ENCODE measurements at regions not wholly inside any gene's neighbourhood (a gene's known extent, or its start where the extent isn't known, plus 50 kb on each side); places are given as distances from the start of the nearest gene placed in this dataset.
"Not testable (repeated sequence)": the region's sequence is repeated elsewhere in the genome, so short reads cannot be mapped to it uniquely, and the experiment has no call there.

GRCh38 chr20:24418731-24419130 lies 50.7 kb upstream of the SYNDIG1 start:
- DNase-seq (ENCODE audit: low spot score), result no peak

GRCh38 chr20:24417485-24417884 lies 51.9 kb upstream of the SYNDIG1 start:
- DNase-seq (ENCODE audit: low spot score), result no peak

DNA sequence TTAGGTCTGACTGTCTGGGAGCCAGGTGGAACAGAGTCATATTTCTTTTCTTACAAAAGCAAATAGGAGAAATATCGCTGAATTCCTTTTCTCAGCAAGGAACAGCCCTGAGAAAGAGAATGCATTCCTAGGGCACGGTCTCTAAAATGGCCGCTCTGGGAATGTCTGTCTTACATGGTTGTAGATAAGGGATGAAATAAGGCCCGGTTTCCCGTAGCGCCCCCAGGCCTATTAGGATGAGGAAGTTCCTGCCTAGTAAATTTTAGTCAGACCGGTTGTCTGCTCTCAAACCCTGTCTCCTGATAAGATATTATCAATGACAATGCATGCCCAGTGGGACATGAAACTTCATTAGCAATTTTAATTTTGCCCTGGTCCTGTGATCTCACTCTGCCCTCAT lies 54.0 kb upstream of the SYNDIG1 start:
- DNase-seq (ENCODE audit: low spot score), result not testable (repeated sequence)

DNA sequence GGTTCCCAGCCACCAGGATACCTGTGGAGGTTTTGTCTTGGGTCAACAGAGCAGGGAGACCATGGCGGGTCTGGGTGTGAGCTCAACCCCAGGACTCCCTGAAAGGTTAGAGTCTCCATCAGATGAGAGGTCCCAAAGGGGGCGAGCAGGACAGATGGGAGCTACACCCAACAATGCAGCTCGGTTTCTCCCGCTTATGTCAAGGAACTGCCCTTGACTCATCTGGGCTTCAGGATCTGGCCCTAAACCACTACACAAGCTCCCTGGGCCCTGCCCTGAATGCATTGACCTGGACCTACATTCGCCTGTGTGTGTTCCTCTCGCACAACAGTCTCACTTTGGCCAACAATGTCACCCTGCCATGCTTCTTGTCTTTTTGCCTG lies 57.6 kb upstream of the SYNDIG1 start:
- no peak for DNase-seq (ENCODE audit: low spot score)

DNA sequence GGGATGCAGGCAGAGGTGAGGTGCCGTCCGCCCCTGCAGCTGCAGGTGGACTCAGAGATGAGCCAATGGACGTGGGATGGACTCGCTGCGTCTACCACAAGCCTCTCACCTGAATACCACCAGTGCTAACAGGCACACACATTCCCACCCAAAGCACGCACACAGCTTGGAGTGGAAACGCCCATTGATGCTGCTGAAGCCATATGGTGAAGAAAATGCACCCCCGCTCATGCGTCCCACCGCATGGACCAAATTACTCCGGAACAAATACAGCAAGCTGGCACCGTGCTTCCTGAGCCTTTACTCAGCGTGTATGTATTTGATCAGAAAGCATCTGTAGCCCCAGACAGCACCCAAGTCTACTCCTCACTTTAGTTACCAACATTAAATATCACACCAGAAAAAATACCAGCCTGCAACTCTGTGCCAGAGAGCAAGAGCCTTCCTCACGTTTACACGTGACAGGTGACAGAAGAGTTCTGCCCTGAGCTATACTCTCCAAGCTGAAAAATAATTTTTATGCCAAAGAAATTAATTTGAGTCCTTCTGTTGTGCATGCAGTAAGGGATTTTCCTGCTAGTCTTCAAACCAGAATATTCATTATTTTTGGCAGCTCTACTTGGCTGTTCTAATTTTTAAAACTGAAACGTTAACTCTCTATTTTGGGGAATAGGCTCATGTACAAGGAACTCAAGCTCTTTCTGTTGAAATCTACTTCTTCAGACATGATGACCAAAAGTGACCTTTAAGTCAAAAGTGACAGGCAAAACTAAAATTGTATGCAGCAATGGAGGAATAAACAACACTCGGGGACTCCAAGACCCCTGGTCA lies 58.2 kb upstream of the SYNDIG1 start:
- DNase-seq (ENCODE audit: low spot score), result no peak

GRCh38 chr20:24407151-24407550 lies 62.3 kb upstream of the SYNDIG1 start:
- no peak for DNase-seq (ENCODE audit: low spot score)

GRCh38 chr20:24406750-24407149 lies 62.7 kb upstream of the SYNDIG1 start:
- DNase-seq (ENCODE audit: low spot score), result no peak

GRCh38 chr20:24406251-24406650 lies 63.2 kb upstream of the SYNDIG1 start:
- DNase-seq (ENCODE audit: low spot score), result no peak

GRCh38 chr20:24405810-24406209 lies 63.6 kb upstream of the SYNDIG1 start:
- no peak for DNase-seq (ENCODE audit: low spot score)

GRCh38 chr20:24403406-24403805 lies 66.0 kb upstream of the SYNDIG1 start:
- no peak for DNase-seq (ENCODE audit: low spot score)

DNA sequence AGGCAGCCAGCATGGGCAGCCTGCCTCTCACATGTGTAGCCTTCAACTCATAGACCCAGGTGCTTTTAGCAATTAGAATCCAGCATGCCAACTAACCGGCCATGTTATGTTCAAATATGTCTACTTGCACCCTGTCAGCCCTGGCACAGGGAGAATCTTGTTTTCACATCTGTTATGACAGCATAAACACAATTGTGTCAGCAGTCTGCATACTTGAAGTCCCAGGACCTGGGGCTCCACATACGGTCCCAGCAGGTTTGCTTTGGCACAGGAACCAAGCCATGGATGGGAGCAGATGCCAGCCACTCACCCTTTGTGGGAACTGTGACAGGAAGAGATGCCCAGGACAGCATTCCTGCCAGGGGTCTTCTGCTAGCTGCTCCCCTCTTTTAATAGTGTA lies 67.2 kb upstream of the SYNDIG1 start:
- no peak for DNase-seq (ENCODE audit: low spot score)

DNA sequence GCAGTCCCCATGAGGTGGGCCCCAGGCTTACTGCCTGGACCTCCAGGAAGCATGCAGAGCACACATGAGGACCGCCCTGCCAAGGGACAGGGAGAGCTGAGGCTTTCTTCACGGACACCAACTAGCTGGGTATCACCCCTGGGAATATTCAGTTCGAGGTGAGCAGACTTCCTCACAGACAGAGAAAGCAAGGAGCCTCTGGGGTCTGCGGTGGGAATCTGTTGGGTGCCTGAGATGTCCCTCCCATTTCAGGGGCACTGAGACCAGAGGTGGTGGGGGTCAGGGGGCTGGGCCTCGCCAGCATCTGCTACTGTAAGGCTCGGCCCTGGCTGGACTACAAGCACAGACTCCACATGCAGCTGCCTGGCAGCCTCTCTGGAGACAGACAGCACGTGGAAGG lies 74.3 kb upstream of the SYNDIG1 start:
- DNase-seq (ENCODE audit: low spot score), result no peak

- DNase-seq (ENCODE audit: low spot score), result no peak
These were observed 75.5 kb upstream of the SYNDIG1 start for GRCh38 chr20:24393903-24394302.

- DNase-seq (ENCODE audit: low spot score), result no peak
These were observed 76.8 kb upstream of the SYNDIG1 start for GRCh38 chr20:24392612-24393011.

DNA sequence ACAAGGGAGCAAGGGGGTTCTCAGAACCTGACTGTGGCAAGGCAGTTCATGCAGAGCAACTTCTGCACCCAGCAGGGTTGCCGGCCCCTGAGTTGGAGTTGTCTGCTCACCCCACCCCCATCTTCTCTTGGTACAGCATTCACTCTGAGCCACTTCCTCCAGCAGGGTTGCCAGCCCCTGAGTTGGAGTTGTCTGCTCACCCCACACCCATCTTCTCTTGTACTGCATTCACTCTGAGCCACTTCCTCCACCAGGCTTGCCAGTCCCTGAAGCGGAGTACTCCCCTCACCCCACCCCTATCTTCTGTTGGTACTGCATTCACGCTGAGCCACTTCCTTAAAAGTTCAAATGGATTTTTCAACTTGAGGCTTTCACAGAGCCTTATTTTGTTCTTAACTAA lies 79.7 kb upstream of the SYNDIG1 start:
- DNase-seq (ENCODE audit: low spot score), result no peak

GRCh38 chr20:24388828-24389380 lies 80.5 kb upstream of the SYNDIG1 start:
- DNase-seq (ENCODE audit: low spot score), result no peak

GRCh38 chr20:24385547-24385946 lies 83.9 kb upstream of the SYNDIG1 start:
- DNase-seq (ENCODE audit: low spot score), result no peak

DNA sequence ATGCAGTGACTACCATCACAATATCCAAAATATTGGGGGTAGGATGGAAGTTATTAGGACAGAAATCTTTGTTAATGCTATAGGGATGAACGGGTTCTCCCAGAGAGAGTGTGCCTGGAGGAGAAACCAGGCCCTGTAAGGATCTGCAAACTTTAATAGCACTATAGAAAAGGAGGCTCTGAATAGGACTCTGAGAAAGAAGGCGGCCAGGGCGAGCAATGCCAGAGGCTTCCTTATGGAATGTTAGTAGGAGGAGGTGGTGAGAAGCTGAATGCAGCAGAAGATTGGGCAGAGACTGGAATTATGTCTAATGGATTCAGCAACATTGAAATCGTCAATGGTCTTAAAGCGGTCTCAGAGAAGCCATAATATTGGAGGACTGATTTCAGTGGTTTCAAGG lies 84.6 kb upstream of the SYNDIG1 start:
- no peak for DNase-seq (ENCODE audit: low spot score)

DNA sequence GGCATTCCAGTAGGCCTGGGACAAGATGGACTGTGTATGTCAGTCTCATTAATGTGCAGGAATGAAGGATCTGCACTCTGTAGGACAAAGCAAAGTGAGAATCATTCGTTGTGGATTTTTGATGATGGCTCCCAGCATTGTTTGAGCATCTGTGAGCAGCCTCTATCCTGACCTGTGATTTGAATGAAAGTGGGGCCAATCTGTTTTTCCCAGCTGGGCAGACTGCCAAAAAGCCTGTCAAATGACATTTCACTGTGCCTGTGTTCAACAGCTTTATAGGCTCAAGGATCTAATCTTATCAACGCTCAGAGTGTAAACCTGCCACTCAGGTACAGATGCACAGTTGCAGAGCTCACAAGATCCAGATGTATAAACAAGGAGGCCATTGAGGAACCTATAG lies 86.7 kb upstream of the SYNDIG1 start:
- no peak for DNase-seq (ENCODE audit: low spot score)

- no peak for DNase-seq (ENCODE audit: low spot score)
These were observed 87.1 kb upstream of the SYNDIG1 start for GRCh38 chr20:24382331-24382730.

DNA sequence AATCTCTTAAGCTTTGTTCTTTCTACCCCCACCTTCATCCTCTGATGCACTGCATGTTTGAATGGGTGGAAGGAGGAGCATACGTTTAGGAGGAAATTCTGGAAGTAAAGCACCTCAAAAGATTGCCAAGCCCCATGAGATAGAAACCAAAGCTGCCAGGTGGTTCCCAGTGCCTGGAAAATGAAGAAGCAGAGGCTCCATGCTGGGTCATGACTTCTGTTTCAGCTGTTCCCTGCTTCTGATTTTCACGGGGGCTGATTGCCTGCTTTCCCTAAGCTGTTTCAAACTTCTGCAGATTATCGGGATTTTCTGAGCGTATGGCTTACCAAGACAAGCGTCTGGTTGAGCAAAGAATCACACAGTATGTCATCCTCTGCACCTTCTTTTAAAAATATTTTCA lies 87.5 kb upstream of the SYNDIG1 start:
- DNase-seq (ENCODE audit: low spot score), result no peak

DNA sequence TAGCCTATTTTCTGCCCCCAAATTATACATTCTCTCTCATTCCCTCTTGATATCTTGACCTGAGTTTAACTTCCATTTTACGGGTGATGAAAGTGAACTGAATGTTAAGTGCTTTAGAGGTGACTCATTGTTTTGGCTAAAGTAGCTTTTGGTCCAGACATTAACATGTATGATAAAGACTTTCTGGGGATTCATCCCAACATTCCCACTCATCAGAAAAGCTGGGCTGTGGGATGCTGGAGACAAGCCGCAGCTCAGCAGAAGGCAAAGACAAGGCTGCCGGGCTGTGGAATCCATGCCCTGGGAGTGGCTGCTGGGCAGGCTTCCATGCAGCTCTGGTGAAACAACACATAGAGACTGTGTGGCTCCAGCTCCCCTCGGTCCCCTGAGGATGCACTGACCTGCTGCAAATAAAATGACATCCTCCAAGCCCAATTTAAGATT lies 89.9 kb upstream of the SYNDIG1 start:
- no peak for DNase-seq (ENCODE audit: low spot score)

DNA sequence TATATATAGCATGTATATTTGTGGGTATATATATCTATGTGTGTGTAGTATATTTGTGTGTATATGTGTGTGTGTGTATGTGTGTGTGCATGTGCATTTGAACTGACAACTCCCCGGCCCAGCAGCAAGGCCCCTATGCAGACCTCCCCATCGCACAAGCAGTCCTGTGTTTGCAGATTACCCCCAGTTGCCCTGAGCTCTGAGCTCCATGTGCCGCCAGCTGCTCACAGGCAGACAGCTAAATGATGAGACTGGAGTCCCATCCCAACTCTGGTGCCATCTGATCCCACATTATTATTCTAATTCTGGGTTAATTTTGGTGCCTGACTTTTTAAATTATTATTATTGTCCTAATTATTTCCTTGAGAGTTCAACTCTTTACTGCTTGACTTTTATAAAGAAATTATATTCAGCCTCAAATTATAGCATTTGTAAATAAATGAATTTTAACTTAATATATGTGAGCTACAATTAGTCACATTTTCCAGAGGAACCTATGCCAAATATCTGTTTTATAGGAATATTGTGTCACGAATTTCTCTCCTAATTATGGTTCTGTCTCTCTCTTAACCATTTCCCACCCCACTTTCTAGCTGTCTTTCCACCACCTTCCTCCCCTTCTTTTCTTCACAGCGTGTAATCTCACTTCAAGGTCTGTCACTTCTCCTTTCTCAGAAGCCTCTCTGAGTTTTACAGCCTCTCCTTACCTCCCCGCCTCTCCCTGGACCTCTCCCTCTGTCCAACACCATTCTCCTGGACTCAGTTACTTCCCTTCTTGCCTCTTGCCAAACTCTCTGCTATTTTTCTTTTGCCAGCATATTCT lies 90.6 kb upstream of the SYNDIG1 start:
- no peak for DNase-seq (ENCODE audit: low spot score)

Measured in CD4-positive, alpha-beta T cell treated with Interleukin-15 for 4 hours (primary cell).